HG02759 (cell line): ENCODE measurements at regions not wholly inside any gene's neighbourhood (a gene's known extent, or its start where the extent isn't known, plus 50 kb on each side); places are given as distances from the start of the nearest gene placed in this dataset.

Experiments
- ATAC-seq: cut with Tn5 transposase; IDR thresholded peaks from one replicate; pipeline ENCODE4 v1.9.1; 2021; ENCODE audit warnings: mild to moderate bottlenecking, moderate library complexity; ENCODE audit not compliant: unreplicated experiment

- ATAC-seq = no peak
Observed at GRCh38 chr22:48850658-48851287, 976.9 kb downstream of the BRD1 start.

- ATAC-seq = no peak
Observed at GRCh38 chr22:48849963-48850657, 977.6 kb downstream of the BRD1 start.

- no peak for ATAC-seq
Observed at GRCh38 chr22:48849219-48849912, 978.3 kb downstream of the BRD1 start.

- ATAC-seq = no peak
Observed at GRCh38 chr22:48846200-48846599, 981.5 kb downstream of the BRD1 start.

GRCh38 chr22:48845356-48845936 lies 982.2 kb downstream of the BRD1 start:
- ATAC-seq = no peak

- no peak for ATAC-seq
Observed at GRCh38 chr22:48844056-48844675, 983.5 kb downstream of the BRD1 start.

GRCh38 chr22:48843640-48844039 lies 984.0 kb downstream of the BRD1 start:
- no peak for ATAC-seq

GRCh38 chr22:48842976-48843375 lies 984.7 kb downstream of the BRD1 start:
- no peak for ATAC-seq

GRCh38 chr22:48842583-48842945 lies 985.1 kb downstream of the BRD1 start:
- ATAC-seq = no peak

- no peak for ATAC-seq
Observed at GRCh38 chr22:48841881-48842582, 985.6 kb downstream of the BRD1 start.

- ATAC-seq = no peak
Observed at GRCh38 chr22:48840112-48840949, 987.3 kb downstream of the BRD1 start.

GRCh38 chr22:48838846-48839730 lies 988.6 kb downstream of the BRD1 start:
- no peak for ATAC-seq

GRCh38 chr22:48838376-48838775 lies 989.3 kb downstream of the BRD1 start:
- ATAC-seq = no peak

GRCh38 chr22:48837341-48837935 lies 990.2 kb downstream of the BRD1 start:
- no peak for ATAC-seq

GRCh38 chr22:48836673-48837340 lies 990.9 kb downstream of the BRD1 start:
- ATAC-seq = no peak

GRCh38 chr22:48835857-48836672 lies 991.6 kb downstream of the BRD1 start:
- ATAC-seq = no peak

- ATAC-seq = no peak
Observed at GRCh38 chr22:48835364-48835763, 992.3 kb downstream of the BRD1 start.
